HCT116 (cell line): ENCODE measurements at regions not wholly inside any gene's neighbourhood (a gene's known extent, or its start where the extent isn't known, plus 50 kb on each side); places are given as distances from the start of the nearest gene placed in this dataset.

Experiments
- ATAC-seq: fragments of 200-7000 bp; cut with Tn5 transposase; 2 replicates; pipeline ENCODE4 v1.9.1; 2020; ENCODE audit warnings: mild to moderate bottlenecking, moderate library complexity
- BruUV-seq: library from RNA; stranded (reverse); fragments of 400-500 nt; replicated peaks from 2 replicates; lab custom pipeline; 2021; lab: Mats Ljungman, UMichigan
- CTCF ChIA-PET: fragments of 300-600 bp; sonication (Branson Sonifier 250); formaldehyde crosslinking; loops from one replicate; lab custom pipeline; 2021; ENCODE audit warnings: antibody characterized with exemption; lab: Charles Lee
- POLR2A ChIA-PET: fragments of 300-600, 350-600 bp; sonication (Branson Sonifier 250); formaldehyde crosslinking; loops from one replicate; lab custom pipeline; 2021; ENCODE audit warnings: antibody characterized with exemption; lab: Charles Lee
- RAD21 ChIA-PET, 2 experiments: fragments of 300-600 bp; sonication (Branson Sonifier 250); formaldehyde crosslinking; loops; one replicate each; lab custom pipeline; 2023; ENCODE audit warnings: low total read pairs in 2 of 2; ENCODE audit not compliant: uncharacterized antibody in 2 of 2, unreplicated experiment in 2 of 2, low non-redundant PET in 1 of 2; lab: Charles Lee
- DNase-seq: peaks from one replicate; pipeline ENCODE4 v3.0.0-alpha.2; 2010; ENCODE audit warnings: low read depth, low spot score
- H2AFZ ChIP-seq: fragments of 200-600 bp; shearing (Covaris generic), sonication (generic); 2 replicates; pipeline ENCODE4 v1.6.1; 2017; ENCODE audit warnings: low read depth, mixed run types, mixed read lengths, antibody characterized with exemption, low read length; ENCODE audit not compliant: poor library complexity, severe bottlenecking
- H3K27ac ChIP-seq: 2 replicates; pipeline ENCODE4 v1.5.1; 2012; ENCODE audit warnings: low read depth, low read length
- H3K27me3 ChIP-seq: fragments of 200-600 bp; sonication (generic); 2 replicates; pipeline ENCODE4 v1.6.1; 2016; ENCODE audit warnings: mixed run types, low read length, mixed read lengths; ENCODE audit not compliant: insufficient read depth
- H3K36me3 ChIP-seq, 2 experiments: fragments of 200-500 bp in 1 of 2; fragments of 200-600 bp in 1 of 2; sonication (Bioruptor generic) in 1 of 2; sonication (generic) in 1 of 2; 2 replicates each; pipeline versions ENCODE4 v1.5.1 to v1.6.1; 2014 to 2016; ENCODE audit warnings: low read length in 2 of 2, inconsistent platforms in 1 of 2, mixed read lengths in 1 of 2, mixed run types in 1 of 2; ENCODE audit not compliant: insufficient read depth in 2 of 2, control insufficient read depth in 1 of 2
- H3K4me1 ChIP-seq, 2 experiments: fragments of 200-600 bp in 1 of 2; sonication (generic) in 1 of 2; 2 replicates each; pipeline versions ENCODE4 v1.5.1 to v1.6.1; 2012 to 2017; ENCODE audit warnings: low read length in 2 of 2, inconsistent platforms in 1 of 2, mild to moderate bottlenecking in 1 of 2, mixed read lengths in 1 of 2, mixed run types in 1 of 2, moderate library complexity in 1 of 2; ENCODE audit not compliant: insufficient read depth in 2 of 2, control insufficient read depth in 1 of 2
- H3K4me2 ChIP-seq: fragments of 200-600 bp; sonication (generic); 2 replicates; pipeline ENCODE4 v1.6.1; 2017; ENCODE audit warnings: mixed run types, low read length, mixed read lengths
- H3K4me3 ChIP-seq, 2 experiments: fragments of 200-600 bp in 1 of 2; sonication (generic) in 1 of 2; replicated peaks in 1 of 2; 2 replicates each; pipeline ENCODE4 v1.5.1; 2011 to 2016; ENCODE audit warnings: low read length in 2 of 2, control low read depth in 1 of 2, low read depth in 1 of 2, mild to moderate bottlenecking in 1 of 2, mixed read lengths in 1 of 2, mixed run types in 1 of 2
- H3K79me2 ChIP-seq: fragments of 200-600 bp; sonication (generic); 2 replicates; pipeline ENCODE4 v1.6.1; 2017; ENCODE audit warnings: mild to moderate bottlenecking, mixed run types, low read length, moderate library complexity, mixed read lengths; ENCODE audit not compliant: insufficient read depth
- H3K9ac ChIP-seq: fragments of 200-600 bp; sonication (generic); 2 replicates; pipeline ENCODE4 v1.6.1; 2016; ENCODE audit warnings: low read length, mixed read lengths
- H3K9me2 ChIP-seq: fragments of 200-600 bp; sonication (generic), shearing (Covaris generic); 2 replicates; pipeline ENCODE4 v1.6.1; 2017; ENCODE audit warnings: mixed run types, mild to moderate bottlenecking, moderate library complexity; ENCODE audit not compliant: insufficient read depth
- H3K9me3 ChIP-seq, 2 experiments: fragments of 200-500 bp in 1 of 2; fragments of 200-600 bp in 1 of 2; sonication (Bioruptor generic) in 1 of 2; sonication (generic) in 1 of 2; 2 replicates each; pipeline ENCODE4 v1.6.1; 2014 to 2017; ENCODE audit warnings: low read length in 2 of 2, mixed read lengths in 2 of 2, inconsistent platforms in 1 of 2, low read depth in 1 of 2, mild to moderate bottlenecking in 1 of 2, mixed run types in 1 of 2, moderate library complexity in 1 of 2; ENCODE audit not compliant: control insufficient read depth in 1 of 2, insufficient read depth in 1 of 2
- H4K20me1 ChIP-seq: fragments of 200-600 bp; sonication (generic), shearing (Covaris generic); 2 replicates; pipeline ENCODE4 v1.6.1; 2017; ENCODE audit warnings: mixed run types, mild to moderate bottlenecking, moderate library complexity; ENCODE audit not compliant: insufficient read depth
- ATF3 ChIP-seq: IDR thresholded peaks from 2 replicates; pipeline ENCODE4 v1.6.1; 2012
- CBX3 ChIP-seq: IDR thresholded peaks from 2 replicates; pipeline ENCODE4 v1.6.1; 2012; ENCODE audit warnings: low read depth
- CEBPB ChIP-seq: IDR thresholded peaks from 2 replicates; pipeline ENCODE4 v1.6.1; 2012; ENCODE audit warnings: low read depth
- ELF1 ChIP-seq: IDR thresholded peaks from 2 replicates; pipeline ENCODE4 v1.6.1; 2012; ENCODE audit warnings: low read depth, borderline replicate concordance
- EZH2 ChIP-seq: fragments of 200-600 bp; sonication (generic); IDR thresholded peaks from 2 replicates; pipeline ENCODE4 v1.6.1; 2017; ENCODE audit warnings: antibody characterized with exemption, mixed run types
- EZH2phosphoT487 ChIP-seq: fragments of 200-600 bp; IDR thresholded peaks from 2 replicates; pipeline ENCODE4 v1.6.1; 2018; ENCODE audit warnings: antibody characterized with exemption, borderline replicate concordance
- FOSL1 ChIP-seq: IDR thresholded peaks from 2 replicates; pipeline ENCODE4 v1.6.1; 2012; ENCODE audit warnings: low read depth
- JUND ChIP-seq: IDR thresholded peaks from 2 replicates; pipeline ENCODE4 v1.6.1; 2012
- MAX ChIP-seq: IDR thresholded peaks from 2 replicates; pipeline ENCODE4 v1.6.1; 2012
- POLR2A ChIP-seq: IDR thresholded peaks from 2 replicates; pipeline ENCODE4 v1.7.0; 2011; ENCODE audit warnings: borderline replicate concordance; ENCODE audit not compliant: insufficient read depth, insufficient read length; ENCODE audit errors: extremely low read depth
- POLR2AphosphoS5 ChIP-seq: IDR thresholded peaks from 2 replicates; pipeline ENCODE4 v1.6.1; 2011; ENCODE audit warnings: mild to moderate bottlenecking, low read depth, low read length, moderate library complexity
- SIN3A ChIP-seq: IDR thresholded peaks from 2 replicates; pipeline ENCODE4 v1.6.1; 2012; ENCODE audit warnings: low read depth
- SRF ChIP-seq: IDR thresholded peaks from 2 replicates; pipeline ENCODE4 v1.6.1; 2012; ENCODE audit warnings: low read depth
- TCF7L2 ChIP-seq: IDR thresholded peaks from 2 replicates; pipeline ENCODE4 v1.7.0; 2011; ENCODE audit warnings: borderline replicate concordance, inconsistent platforms; ENCODE audit not compliant: insufficient read depth, insufficient read length; ENCODE audit errors: extremely low read depth
- YY1 ChIP-seq: IDR thresholded peaks from 2 replicates; pipeline ENCODE4 v1.6.1; 2011; ENCODE audit warnings: low read length, low read depth, moderate library complexity, mild to moderate bottlenecking; ENCODE audit not compliant: insufficient replicate concordance; ENCODE audit errors: extremely low read depth
- ZFX ChIP-seq: fragments of 450-650 bp; IDR thresholded peaks from 2 replicates; pipeline ENCODE4 v1.6.1; 2017
- ZNF274 ChIP-seq: fragments of 200-500 bp; sonication (Bioruptor generic); IDR thresholded peaks from 2 replicates; pipeline ENCODE4 v1.6.1; 2014; ENCODE audit warnings: mild to moderate bottlenecking, low read depth, low read length, inconsistent platforms
- intact Hi-C: fragments of 100-400 bp; cut with micrococcal nuclease; formaldehyde crosslinking; loops from 2 replicates; pipeline ENCODE4 v1.10.0; 2022

GRCh38 chr12:90021795-90022440, 313.3 kb upstream of the ATP2B1 start:
- Histone ChIP-seq H3K9me2 (no peaks in the 10 kb centered on the region), H3K4me2 (no peak overlapping the region), H4K20me1 (no peaks in the 10 kb centered on the region), H3K9me3 (no peaks in the 10 kb centered on the region), H3K79me2 (no peaks in the 10 kb centered on the region), H3K4me1 (no peaks in the 10 kb centered on the region), H3K9ac (no peak overlapping the region), H2AFZ (no peak overlapping the region), H3K27ac (no peak overlapping the region), H3K4me3 (no peak overlapping the region), H3K27me3 (no peaks in the 10 kb centered on the region), H3K36me3 (no peaks in the 10 kb centered on the region)
- RAD21 ChIA-PET = no interaction called here
- intact Hi-C loops = no loop called here
- CTCF ChIA-PET = interaction anchor here (0.7 kb wide), 1 partner anchor 81 kb away, joined by 3 read pairs; no protein-coding TSS in a partner anchor
- no TSS peak for BruUV-seq
- TF ChIP-seq SRF = no peak
- no peak for TF ChIP-seq YY1
- no peak for TF ChIP-seq POLR2AphosphoS5
- TF ChIP-seq ELF1 = no peak
- TF ChIP-seq FOSL1 = no peak
- TF ChIP-seq ZNF274 = no peak
- TF ChIP-seq CBX3 = no peak
- no peak for TF ChIP-seq ZFX
- TF ChIP-seq TCF7L2 = no peak
- TF ChIP-seq POLR2A = no peak
- no peak for TF ChIP-seq JUND
- TF ChIP-seq MAX = no peak
- TF ChIP-seq CEBPB = no peak
- no peak for TF ChIP-seq EZH2
- TF ChIP-seq ATF3 = no peak
- no peak for TF ChIP-seq SIN3A
- no peak for TF ChIP-seq EZH2phosphoT487
- DNase-seq (no peak), ATAC-seq (no peak)
- POLR2A ChIA-PET = no interaction called here
